ENCODE measurements at regions not wholly inside any gene's neighbourhood (a gene's known extent, or its start where the extent isn't known, plus 50 kb on each side); places are given as distances from the start of the nearest gene placed in this dataset.

GRCh38 chr18:43393174-43393573 is 115.9 kb upstream of the SYT4 start:
- Histone ChIP-seq H3K27ac (ENCODE audit: low read depth in 2 of 2, low read length in 1 of 2) (no peak overlapping the region), H3K4me1 (ENCODE audit: control insufficient read depth in 2 of 2, insufficient read depth in 2 of 2, low read length in 1 of 2) (no peaks in the 10 kb centered on the region), H3K9me3 (ENCODE audit: control insufficient read depth in 2 of 2, insufficient read depth in 1 of 2, low read depth in 1 of 2, low read length in 1 of 2) (no peaks in the 10 kb centered on the region), H3K27me3 (ENCODE audit: control insufficient read depth in 1 of 2, insufficient read depth in 2 of 2, low read length in 2 of 2) (no peaks in the 10 kb centered on the region), H3K4me3 (ENCODE audit: low read depth in 1 of 2, low read length in 2 of 2) (no peak overlapping the region), H3K36me3 (ENCODE audit: control insufficient read depth in 2 of 2, insufficient read depth in 2 of 2, low read length in 1 of 2) (no peaks in the 10 kb centered on the region)
- 78 to 84% methylated on average over 2 of the region's 2 CpGs for WGBS, 2 donors

GRCh38 chr18:43396266-43396665 is 119.0 kb upstream of the SYT4 start:
- no peaks in the 10 kb centered on the region for H3K4me1 ChIP-seq (ENCODE audit: control insufficient read depth in 2 of 2, insufficient read depth in 2 of 2, low read length in 1 of 2)

GRCh38 chr18:43398601-43399000 is 121.3 kb upstream of the SYT4 start:
- 83 to 94% methylated on average over 1 of the region's 1 CpG for WGBS, 2 donors
- Histone ChIP-seq H3K27ac (ENCODE audit: low read depth in 2 of 2, low read length in 1 of 2) (no peak overlapping the region), H3K36me3 (ENCODE audit: control insufficient read depth in 2 of 2, insufficient read depth in 2 of 2, low read length in 1 of 2) (no peaks in the 10 kb centered on the region), H3K9me3 (ENCODE audit: control insufficient read depth in 2 of 2, insufficient read depth in 1 of 2, low read depth in 1 of 2, low read length in 1 of 2) (peaks cover 0 to 3% of the 10 kb centered on the region in 2 donors), H3K27me3 (ENCODE audit: control insufficient read depth in 1 of 2, insufficient read depth in 2 of 2, low read length in 2 of 2) (no peaks in the 10 kb centered on the region), H3K4me3 (ENCODE audit: low read depth in 1 of 2, low read length in 2 of 2) (no peak overlapping the region), H3K4me1 (ENCODE audit: control insufficient read depth in 2 of 2, insufficient read depth in 2 of 2, low read length in 1 of 2) (no peaks in the 10 kb centered on the region)

More at GRCh38 chr18:43396266-43396665, 119.0 kb upstream of the SYT4 start:
- Histone ChIP-seq H3K27ac (ENCODE audit: low read depth in 2 of 2, low read length in 1 of 2) (no peak overlapping the region), H3K27me3 (ENCODE audit: control insufficient read depth in 1 of 2, insufficient read depth in 2 of 2, low read length in 2 of 2) (no peaks in the 10 kb centered on the region), H3K9me3 (ENCODE audit: control insufficient read depth in 2 of 2, insufficient read depth in 1 of 2, low read depth in 1 of 2, low read length in 1 of 2) (peaks cover 0 to 3% of the 10 kb centered on the region in 2 donors), H3K36me3 (ENCODE audit: control insufficient read depth in 2 of 2, insufficient read depth in 2 of 2, low read length in 1 of 2) (no peaks in the 10 kb centered on the region), H3K4me3 (ENCODE audit: low read depth in 1 of 2, low read length in 2 of 2) (no peak overlapping the region)
- 4 to 13% methylated on average over 1 of the region's 1 CpG for WGBS, 2 donors

- Histone ChIP-seq H3K9me3 (ENCODE audit: control insufficient read depth in 2 of 2, insufficient read depth in 1 of 2, low read depth in 1 of 2, low read length in 1 of 2) (peaks cover 0 to 1% of the 10 kb centered on the region in 2 donors), H3K4me3 (ENCODE audit: low read depth in 1 of 2, low read length in 2 of 2) (no peak overlapping the region), H3K36me3 (ENCODE audit: control insufficient read depth in 2 of 2, insufficient read depth in 2 of 2, low read length in 1 of 2) (no peaks in the 10 kb centered on the region), H3K27me3 (ENCODE audit: control insufficient read depth in 1 of 2, insufficient read depth in 2 of 2, low read length in 2 of 2) (no peaks in the 10 kb centered on the region), H3K27ac (ENCODE audit: low read depth in 2 of 2, low read length in 1 of 2) (no peak overlapping the region), H3K4me1 (ENCODE audit: control insufficient read depth in 2 of 2, insufficient read depth in 2 of 2, low read length in 1 of 2) (no peaks in the 10 kb centered on the region)
- 43 to 68% methylated on average over 1 of the region's 1 CpG for WGBS, 2 donors
Measured at GRCh38 chr18:43405097-43405496, 127.8 kb upstream of the SYT4 start.

GRCh38 chr18:43414006-43414405 is 136.7 kb upstream of the SYT4 start:
- H3K4me1 ChIP-seq (ENCODE audit: control insufficient read depth in 2 of 2, insufficient read depth in 2 of 2, low read length in 1 of 2): no peaks in the 10 kb centered on the region
- H3K4me3 ChIP-seq (ENCODE audit: low read depth in 1 of 2, low read length in 2 of 2): no peak overlapping the region
- H3K27ac ChIP-seq (ENCODE audit: low read depth in 2 of 2, low read length in 1 of 2): no peak overlapping the region
- H3K9me3 ChIP-seq (ENCODE audit: control insufficient read depth in 2 of 2, insufficient read depth in 1 of 2, low read depth in 1 of 2, low read length in 1 of 2): no peaks in the 10 kb centered on the region
- WGBS, 2 donors: 28 to 30% methylated on average over 6 of the region's 6 CpGs
- no peaks in the 10 kb centered on the region for H3K27me3 ChIP-seq (ENCODE audit: control insufficient read depth in 1 of 2, insufficient read depth in 2 of 2, low read length in 2 of 2)
- no peaks in the 10 kb centered on the region for H3K36me3 ChIP-seq (ENCODE audit: control insufficient read depth in 2 of 2, insufficient read depth in 2 of 2, low read length in 1 of 2)

GRCh38 chr18:43420091-43420490 is 142.8 kb upstream of the SYT4 start:
- Histone ChIP-seq H3K4me3 (ENCODE audit: low read depth in 1 of 2, low read length in 2 of 2) (no peak overlapping the region), H3K27ac (ENCODE audit: low read depth in 2 of 2, low read length in 1 of 2) (no peak overlapping the region), H3K27me3 (ENCODE audit: control insufficient read depth in 1 of 2, insufficient read depth in 2 of 2, low read length in 2 of 2) (no peaks in the 10 kb centered on the region), H3K9me3 (ENCODE audit: control insufficient read depth in 2 of 2, insufficient read depth in 1 of 2, low read depth in 1 of 2, low read length in 1 of 2) (no peaks in the 10 kb centered on the region), H3K4me1 (ENCODE audit: control insufficient read depth in 2 of 2, insufficient read depth in 2 of 2, low read length in 1 of 2) (no peaks in the 10 kb centered on the region), H3K36me3 (ENCODE audit: control insufficient read depth in 2 of 2, insufficient read depth in 2 of 2, low read length in 1 of 2) (no peaks in the 10 kb centered on the region)

- Histone ChIP-seq H3K9me3 (ENCODE audit: control insufficient read depth in 2 of 2, insufficient read depth in 1 of 2, low read depth in 1 of 2, low read length in 1 of 2) (no peaks in the 10 kb centered on the region), H3K27me3 (ENCODE audit: control insufficient read depth in 1 of 2, insufficient read depth in 2 of 2, low read length in 2 of 2) (no peaks in the 10 kb centered on the region), H3K27ac (ENCODE audit: low read depth in 2 of 2, low read length in 1 of 2) (no peak overlapping the region), H3K36me3 (ENCODE audit: control insufficient read depth in 2 of 2, insufficient read depth in 2 of 2, low read length in 1 of 2) (no peaks in the 10 kb centered on the region), H3K4me1 (ENCODE audit: control insufficient read depth in 2 of 2, insufficient read depth in 2 of 2, low read length in 1 of 2) (no peaks in the 10 kb centered on the region), H3K4me3 (ENCODE audit: low read depth in 1 of 2, low read length in 2 of 2) (no peak overlapping the region)
- WGBS, 2 donors: 54 to 68% methylated on average over 2 of the region's 2 CpGs
Measured at GRCh38 chr18:43420950-43421349, 143.7 kb upstream of the SYT4 start.

GRCh38 chr18:43422518-43422917 is 145.2 kb upstream of the SYT4 start:
- no peak overlapping the region for H3K27ac ChIP-seq (ENCODE audit: low read depth in 2 of 2, low read length in 1 of 2)
- no peak overlapping the region for H3K4me3 ChIP-seq (ENCODE audit: low read depth in 1 of 2, low read length in 2 of 2)
- WGBS, 2 donors: 28 to 29% methylated on average over 4 of the region's 4 CpGs
- no peaks in the 10 kb centered on the region for H3K9me3 ChIP-seq (ENCODE audit: control insufficient read depth in 2 of 2, insufficient read depth in 1 of 2, low read depth in 1 of 2, low read length in 1 of 2)
- H3K36me3 ChIP-seq (ENCODE audit: control insufficient read depth in 2 of 2, insufficient read depth in 2 of 2, low read length in 1 of 2): no peaks in the 10 kb centered on the region
- H3K4me1 ChIP-seq (ENCODE audit: control insufficient read depth in 2 of 2, insufficient read depth in 2 of 2, low read length in 1 of 2): no peaks in the 10 kb centered on the region
- no peaks in the 10 kb centered on the region for H3K27me3 ChIP-seq (ENCODE audit: control insufficient read depth in 1 of 2, insufficient read depth in 2 of 2, low read length in 2 of 2)

- Histone ChIP-seq H3K4me3 (ENCODE audit: low read depth in 1 of 2, low read length in 2 of 2) (no peak overlapping the region), H3K4me1 (ENCODE audit: control insufficient read depth in 2 of 2, insufficient read depth in 2 of 2, low read length in 1 of 2) (no peaks in the 10 kb centered on the region), H3K27me3 (ENCODE audit: control insufficient read depth in 1 of 2, insufficient read depth in 2 of 2, low read length in 2 of 2) (no peaks in the 10 kb centered on the region), H3K9me3 (ENCODE audit: control insufficient read depth in 2 of 2, insufficient read depth in 1 of 2, low read depth in 1 of 2, low read length in 1 of 2) (peaks cover 0 to 2% of the 10 kb centered on the region in 2 donors), H3K36me3 (ENCODE audit: control insufficient read depth in 2 of 2, insufficient read depth in 2 of 2, low read length in 1 of 2) (no peaks in the 10 kb centered on the region), H3K27ac (ENCODE audit: low read depth in 2 of 2, low read length in 1 of 2) (no peak overlapping the region)
- WGBS, 2 donors: 86 to 88% methylated on average over 3 of the region's 3 CpGs
Measured at GRCh38 chr18:43435851-43436250, 158.6 kb upstream of the SYT4 start.

GRCh38 chr18:43442131-43442530 is 164.8 kb upstream of the SYT4 start:
- Histone ChIP-seq H3K4me1 (ENCODE audit: control insufficient read depth in 2 of 2, insufficient read depth in 2 of 2, low read length in 1 of 2) (no peaks in the 10 kb centered on the region), H3K36me3 (ENCODE audit: control insufficient read depth in 2 of 2, insufficient read depth in 2 of 2, low read length in 1 of 2) (no peaks in the 10 kb centered on the region), H3K9me3 (ENCODE audit: control insufficient read depth in 2 of 2, insufficient read depth in 1 of 2, low read depth in 1 of 2, low read length in 1 of 2) (peaks cover 2 to 6% of the 10 kb centered on the region in 2 donors), H3K4me3 (ENCODE audit: low read depth in 1 of 2, low read length in 2 of 2) (no peak overlapping the region), H3K27me3 (ENCODE audit: control insufficient read depth in 1 of 2, insufficient read depth in 2 of 2, low read length in 2 of 2) (no peaks in the 10 kb centered on the region), H3K27ac (ENCODE audit: low read depth in 2 of 2, low read length in 1 of 2) (no peak overlapping the region)
- 73 to 74% methylated on average over 4 of the region's 4 CpGs for WGBS, 2 donors
